Neutrophil (primary cell): ENCODE measurements at regions not wholly inside any gene's neighbourhood (a gene's known extent, or its start where the extent isn't known, plus 50 kb on each side); places are given as distances from the start of the nearest gene placed in this dataset.
"Not testable (repeated sequence)": the region's sequence is repeated elsewhere in the genome, so short reads cannot be mapped to it uniquely, and the experiment has no call there.

Source experiments
- H3K27ac ChIP-seq: fragments of 200-600 bp; sonication (generic); 2 replicates; pipeline ENCODE4 v1.5.1; 2016; ENCODE audit warnings: mild to moderate bottlenecking, moderate library complexity
- H3K27me3 ChIP-seq: fragments of 200-600 bp; sonication (generic); 2 replicates; pipeline ENCODE4 v1.6.0; 2016; ENCODE audit warnings: mild to moderate bottlenecking
- H3K36me3 ChIP-seq: fragments of 200-600 bp; sonication (generic); 2 replicates; pipeline ENCODE4 v1.5.1; 2017
- H3K4me1 ChIP-seq, 2 experiments: fragments of 200-600 bp in 1 of 2; sonication (generic) in 1 of 2; 1 replicate in 1 of 2; 2 replicates in 1 of 2; pipeline versions ENCODE4 v1.5.1 to v1.6.1; 2013 to 2016; ENCODE audit warnings: low read depth in 1 of 2, low read length in 1 of 2, mild to moderate bottlenecking in 1 of 2, moderate library complexity in 1 of 2; ENCODE audit not compliant: control insufficient read depth in 1 of 2, insufficient read depth in 1 of 2
- H3K4me3 ChIP-seq, 2 experiments: fragments of 200-600 bp in 1 of 2; sonication (generic) in 1 of 2; 1 replicate in 1 of 2; 2 replicates in 1 of 2; pipeline ENCODE4 v1.5.1; 2013 to 2016; ENCODE audit warnings: low read depth in 1 of 2, low read length in 1 of 2, mild to moderate bottlenecking in 1 of 2, moderate library complexity in 1 of 2
- H3K9me3 ChIP-seq: fragments of 200-600 bp; sonication (generic); 2 replicates; pipeline ENCODE4 v1.5.1; 2016

DNA sequence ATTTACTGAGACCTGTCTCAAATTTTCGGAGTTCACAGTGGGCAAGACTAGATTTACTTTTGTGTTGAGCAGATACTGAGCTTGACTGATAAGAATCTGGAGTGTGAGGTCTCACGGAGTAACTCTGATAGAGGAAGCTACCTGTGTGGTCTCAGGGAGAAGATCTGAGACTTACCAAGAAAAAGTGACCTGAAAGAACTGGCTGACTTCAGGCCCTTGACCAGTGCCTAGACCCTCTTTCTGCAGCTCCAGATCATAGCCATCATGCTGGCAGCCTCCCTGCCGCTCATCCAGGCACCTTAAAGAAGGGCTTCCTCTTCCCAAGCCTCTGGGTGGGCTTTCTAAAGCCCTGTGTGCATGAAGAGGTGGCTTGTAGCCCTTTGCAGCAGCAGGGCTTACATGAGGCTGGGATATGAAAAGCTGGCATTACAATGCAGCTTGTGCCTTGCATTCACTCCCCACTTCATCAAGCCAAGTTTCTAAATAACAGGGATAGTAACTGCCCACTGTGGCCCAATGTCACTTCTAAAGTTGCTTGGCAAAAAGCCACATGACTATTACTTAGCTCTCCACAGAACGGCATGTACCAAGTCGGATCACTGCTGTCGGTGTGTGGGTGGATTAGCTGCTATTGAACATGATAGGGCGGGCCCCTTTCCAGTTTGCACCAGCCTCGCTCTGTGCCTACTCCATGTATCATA lies 115.3 kb upstream of the NBPF26 start:
- not testable (repeated sequence) for H3K9me3 ChIP-seq, H3K27ac ChIP-seq, H3K4me1 ChIP-seq, H3K36me3 ChIP-seq, H3K4me3 ChIP-seq, H3K27me3 ChIP-seq

- not testable (repeated sequence) for H3K36me3 ChIP-seq, H3K4me3 ChIP-seq, H3K27me3 ChIP-seq, H3K9me3 ChIP-seq, H3K27ac ChIP-seq, H3K4me1 ChIP-seq
Observed at GRCh38 chr1:120609015-120609573, 114.7 kb upstream of the NBPF26 start.

DNA sequence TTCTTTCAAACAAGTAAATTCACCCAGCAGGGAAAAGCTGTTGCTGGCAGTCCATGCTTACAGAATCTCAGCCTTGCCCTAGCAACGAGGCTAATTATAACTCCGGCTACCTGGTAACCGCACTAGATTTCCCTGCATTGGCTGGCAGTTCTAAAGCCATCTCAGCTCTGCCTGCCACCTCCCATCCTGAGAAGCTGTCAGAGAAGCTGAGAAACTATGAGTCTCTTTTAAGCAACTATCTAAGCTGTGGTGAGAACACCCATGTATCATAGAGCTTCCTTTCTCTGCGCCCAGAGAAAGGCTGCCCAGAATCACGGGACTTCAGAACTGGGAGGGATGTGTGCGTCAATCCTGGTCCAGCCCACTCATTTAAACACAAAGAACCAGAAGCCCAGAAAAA lies 113.9 kb upstream of the NBPF26 start:
- H3K4me3 ChIP-seq, H3K36me3 ChIP-seq, H3K27ac ChIP-seq, H3K4me1 ChIP-seq, H3K9me3 ChIP-seq, H3K27me3 ChIP-seq: not testable (repeated sequence)

DNA sequence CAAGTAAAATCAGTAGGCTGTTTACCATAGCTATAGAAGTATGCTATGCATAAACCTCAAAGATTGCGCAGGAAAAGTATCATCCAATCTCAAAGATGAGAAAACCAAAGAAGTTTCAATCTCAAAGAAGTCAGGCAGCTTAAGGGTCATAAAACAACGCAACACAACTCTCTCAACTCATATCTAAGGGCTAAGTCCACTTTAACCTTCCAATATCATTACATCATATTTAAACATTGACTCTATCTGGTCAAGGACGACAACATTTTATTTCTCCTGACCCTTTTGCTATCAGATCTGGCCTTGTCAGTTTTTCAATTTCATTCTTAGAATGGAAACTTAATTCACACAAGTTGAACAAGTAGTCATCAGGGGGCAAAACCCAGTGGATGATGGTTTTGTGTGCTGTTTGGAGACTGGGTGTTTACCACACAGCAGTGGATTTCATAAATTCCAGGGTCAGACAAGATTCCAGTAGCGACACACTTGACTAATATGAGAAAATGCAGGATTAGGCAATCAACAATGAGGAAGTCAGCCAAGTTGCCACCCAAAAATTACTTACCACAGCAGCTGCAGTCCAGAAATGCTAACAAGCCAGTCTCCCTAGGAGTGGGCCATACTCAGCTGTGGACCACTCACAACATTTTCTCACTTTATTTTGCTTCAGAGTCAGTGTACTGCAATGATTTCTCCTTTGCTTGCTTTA lies 108.7 kb upstream of the NBPF26 start:
- not testable (repeated sequence) for H3K9me3 ChIP-seq, H3K27me3 ChIP-seq, H3K4me3 ChIP-seq, H3K36me3 ChIP-seq, H3K27ac ChIP-seq, H3K4me1 ChIP-seq

- H3K27ac ChIP-seq, H3K27me3 ChIP-seq, H3K9me3 ChIP-seq, H3K36me3 ChIP-seq, H3K4me3 ChIP-seq, H3K4me1 ChIP-seq: not testable (repeated sequence)
Observed at GRCh38 chr1:120617493-120617892, 106.3 kb upstream of the NBPF26 start.

GRCh38 chr1:120619867-120620692 lies 103.7 kb upstream of the NBPF26 start:
- H3K9me3 ChIP-seq, H3K36me3 ChIP-seq: not testable (repeated sequence)

GRCh38 chr1:120620693-120620969 lies 103.1 kb upstream of the NBPF26 start:
- not testable (repeated sequence) for H3K9me3 ChIP-seq, H3K4me3 ChIP-seq, H3K4me1 ChIP-seq, H3K27ac ChIP-seq, H3K36me3 ChIP-seq, H3K27me3 ChIP-seq

More at GRCh38 chr1:120619867-120620692, 103.7 kb upstream of the NBPF26 start:
- H3K27ac ChIP-seq, H3K4me1 ChIP-seq, H3K4me3 ChIP-seq, H3K27me3 ChIP-seq: not testable (repeated sequence)

DNA sequence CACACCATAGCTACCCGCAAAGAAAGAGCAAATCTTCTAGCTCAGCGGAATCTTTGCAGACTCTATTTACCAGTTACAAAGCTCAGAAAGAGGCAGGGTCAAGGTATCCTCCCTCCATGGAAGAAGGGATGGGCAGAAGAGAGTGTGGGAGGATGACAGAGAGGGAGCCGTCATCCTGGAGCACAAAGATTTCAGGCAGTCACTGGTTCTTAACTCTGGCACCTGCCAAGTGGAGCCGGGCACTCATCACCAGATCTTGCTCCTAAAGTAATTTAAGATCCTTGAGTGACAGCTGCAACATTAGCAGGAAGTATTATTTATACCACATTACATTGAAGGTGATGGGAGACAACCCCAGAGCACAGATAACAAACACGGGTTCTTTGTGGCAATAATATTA lies 102.5 kb upstream of the NBPF26 start:
- H3K4me1 ChIP-seq, H3K27me3 ChIP-seq, H3K27ac ChIP-seq, H3K36me3 ChIP-seq, H3K9me3 ChIP-seq, H3K4me3 ChIP-seq: not testable (repeated sequence)

- not testable (repeated sequence) for H3K27me3 ChIP-seq, H3K27ac ChIP-seq, H3K4me3 ChIP-seq, H3K36me3 ChIP-seq, H3K9me3 ChIP-seq, H3K4me1 ChIP-seq
Observed at GRCh38 chr1:120623539-120623938, 100.2 kb upstream of the NBPF26 start.

- H3K4me1 ChIP-seq, H3K9me3 ChIP-seq, H3K36me3 ChIP-seq, H3K27me3 ChIP-seq, H3K27ac ChIP-seq, H3K4me3 ChIP-seq: not testable (repeated sequence)
Observed at GRCh38 chr1:120624565-120625064, 99.1 kb upstream of the NBPF26 start.

DNA sequence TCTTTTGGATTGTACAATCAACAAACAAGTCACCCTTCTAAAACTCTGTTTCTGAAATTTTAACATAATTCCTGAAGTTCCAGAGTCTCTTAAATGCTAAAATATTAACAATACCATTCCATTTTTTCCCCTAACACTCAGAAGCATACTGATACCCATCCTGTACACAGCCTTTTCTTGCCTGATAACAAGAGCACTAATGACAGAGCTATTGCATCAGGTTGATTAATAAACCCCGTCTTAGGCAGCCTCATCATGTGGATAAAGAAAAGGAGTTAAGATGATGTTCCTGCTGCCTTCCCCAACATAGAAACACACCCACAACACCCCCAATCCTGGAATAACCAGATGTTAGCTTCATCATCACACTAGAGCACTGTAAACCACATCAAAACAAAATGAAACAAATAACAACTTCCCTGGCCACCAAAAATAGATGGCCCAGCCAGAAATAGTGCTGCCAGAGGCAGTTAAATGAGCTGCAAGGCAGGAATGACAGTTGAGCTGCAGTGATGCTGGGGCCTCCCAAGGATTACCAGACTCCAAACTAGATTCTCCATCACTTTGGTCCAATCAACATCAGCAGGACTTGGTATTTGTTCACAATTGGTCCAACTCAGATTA lies 93.8 kb upstream of the NBPF26 start:
- not testable (repeated sequence) for H3K4me1 ChIP-seq, H3K9me3 ChIP-seq, H3K27ac ChIP-seq, H3K27me3 ChIP-seq, H3K36me3 ChIP-seq, H3K4me3 ChIP-seq

DNA sequence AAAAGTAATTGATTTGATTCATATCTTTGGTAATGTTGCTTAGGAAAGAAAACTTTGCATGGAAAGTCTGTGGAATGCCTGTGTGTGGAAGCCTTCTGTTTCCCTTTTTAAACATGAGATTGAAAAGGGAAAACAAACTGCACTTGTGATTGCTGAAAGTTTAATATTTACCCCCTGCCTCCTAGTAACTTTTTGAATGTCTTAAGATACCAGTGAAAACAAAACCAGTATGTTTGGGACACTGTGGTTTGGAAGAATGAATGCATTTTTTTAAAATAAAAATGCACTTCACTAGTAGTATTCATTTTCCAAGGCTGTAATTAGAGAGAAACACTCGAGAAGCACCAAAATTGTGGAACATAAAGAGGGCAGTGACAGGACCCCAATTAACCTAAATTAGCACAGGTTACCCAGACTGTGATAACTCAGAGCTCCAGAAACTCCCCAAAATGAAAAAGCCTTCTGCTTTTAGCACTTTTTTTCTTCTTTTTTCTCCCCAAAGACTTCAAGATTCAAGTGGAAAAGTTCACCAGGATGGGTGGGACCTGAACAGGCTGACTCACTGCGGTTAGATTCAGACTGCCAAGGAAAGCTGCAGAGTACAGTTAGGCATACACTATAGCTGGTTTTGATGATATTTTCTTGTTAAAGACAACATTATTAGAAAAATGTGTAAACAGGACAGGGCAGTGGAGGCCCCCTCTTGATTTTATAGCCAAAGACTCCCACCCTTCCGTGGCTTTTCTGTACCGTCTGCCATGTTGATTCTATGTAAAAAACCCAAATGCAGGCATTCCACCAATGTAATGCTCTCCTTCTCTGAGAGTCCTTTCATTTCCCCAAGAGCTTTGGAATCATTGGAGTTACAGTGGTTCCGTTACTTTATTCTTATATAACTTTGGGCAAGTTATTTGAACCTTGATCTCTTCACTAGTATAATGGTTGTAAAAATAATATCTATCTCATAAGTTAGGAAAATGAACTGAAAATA lies 88.6 kb upstream of the NBPF26 start:
- H3K27ac ChIP-seq, H3K27me3 ChIP-seq, H3K9me3 ChIP-seq, H3K4me3 ChIP-seq, H3K36me3 ChIP-seq, H3K4me1 ChIP-seq: not testable (repeated sequence)
